HUES64 (cell line): ENCODE measurements at regions not wholly inside any gene's neighbourhood (a gene's known extent, or its start where the extent isn't known, plus 50 kb on each side); places are given as distances from the start of the nearest gene placed in this dataset.

Experiments
- H3K27ac ChIP-seq: 2 replicates; pipeline ENCODE4 v1.7.0; 2013; ENCODE audit warnings: low read depth, low read length, inconsistent platforms
- H3K27me3 ChIP-seq: 2 replicates; pipeline ENCODE4 v1.6.1; 2013; ENCODE audit warnings: mild to moderate bottlenecking, low read length; ENCODE audit not compliant: insufficient read depth
- H3K36me3 ChIP-seq: 2 replicates; pipeline ENCODE4 v1.6.1; 2013; ENCODE audit warnings: mild to moderate bottlenecking, low read length; ENCODE audit not compliant: insufficient read depth
- H3K4me1 ChIP-seq: 2 replicates; pipeline ENCODE4 v1.6.1; 2013; ENCODE audit warnings: mild to moderate bottlenecking, low read length, moderate library complexity; ENCODE audit not compliant: insufficient read depth
- H3K4me3 ChIP-seq: 2 replicates; pipeline ENCODE4 v1.5.1; 2013; ENCODE audit warnings: mild to moderate bottlenecking, low read length, moderate library complexity
- H3K9ac ChIP-seq: 2 replicates; pipeline ENCODE4 v1.6.1; 2013; ENCODE audit warnings: mild to moderate bottlenecking, low read depth, low read length
- H3K9me3 ChIP-seq: 2 replicates; pipeline ENCODE4 v1.6.1; 2013; ENCODE audit warnings: low read depth, low read length; ENCODE audit not compliant: insufficient read depth
- WGBS: fragments of 150-250, 120-280 bp; methylation state at CpG from one replicate; pipeline ENCODE4 v1.1.7; 2013; ENCODE audit warnings: missing lambda C conversion rate; 5-methylcytosine and 5-hydroxymethylcytosine counted together

DNA sequence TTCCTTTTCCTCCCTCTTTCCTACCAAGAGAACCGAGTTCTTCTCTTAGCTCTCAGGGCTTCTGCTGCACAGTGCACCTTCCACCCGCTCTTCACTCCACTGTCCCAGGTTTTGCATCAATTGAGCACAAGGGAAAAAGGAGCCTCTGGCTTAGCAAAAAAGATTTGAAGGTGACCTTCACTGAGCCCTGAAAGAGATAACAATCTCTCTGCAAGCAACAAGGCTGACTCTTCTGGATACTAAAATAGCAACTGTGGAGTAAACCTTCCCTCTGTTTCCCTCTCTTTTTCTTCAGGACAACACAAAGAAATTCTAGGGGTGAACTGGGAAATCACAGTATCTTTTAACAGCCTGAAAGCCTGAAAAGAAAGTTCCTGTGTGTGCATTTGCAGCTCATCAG, 354.7 kb upstream of the PODXL start:
- H3K4me1 ChIP-seq: no peaks in the 10 kb centered on the region
- H3K4me3 ChIP-seq: no peak overlapping the region
- H3K9ac ChIP-seq: no peak overlapping the region
- H3K27ac ChIP-seq: no peak overlapping the region
- peaks cover 62% of the 10 kb centered on the region for H3K27me3 ChIP-seq
- WGBS: 93% methylated on average over 2 of the region's 2 CpGs
- H3K36me3 ChIP-seq: no peaks in the 10 kb centered on the region
- peaks cover 4% of the 10 kb centered on the region; the same call in 1 of the 2 replicates for H3K9me3 ChIP-seq

DNA sequence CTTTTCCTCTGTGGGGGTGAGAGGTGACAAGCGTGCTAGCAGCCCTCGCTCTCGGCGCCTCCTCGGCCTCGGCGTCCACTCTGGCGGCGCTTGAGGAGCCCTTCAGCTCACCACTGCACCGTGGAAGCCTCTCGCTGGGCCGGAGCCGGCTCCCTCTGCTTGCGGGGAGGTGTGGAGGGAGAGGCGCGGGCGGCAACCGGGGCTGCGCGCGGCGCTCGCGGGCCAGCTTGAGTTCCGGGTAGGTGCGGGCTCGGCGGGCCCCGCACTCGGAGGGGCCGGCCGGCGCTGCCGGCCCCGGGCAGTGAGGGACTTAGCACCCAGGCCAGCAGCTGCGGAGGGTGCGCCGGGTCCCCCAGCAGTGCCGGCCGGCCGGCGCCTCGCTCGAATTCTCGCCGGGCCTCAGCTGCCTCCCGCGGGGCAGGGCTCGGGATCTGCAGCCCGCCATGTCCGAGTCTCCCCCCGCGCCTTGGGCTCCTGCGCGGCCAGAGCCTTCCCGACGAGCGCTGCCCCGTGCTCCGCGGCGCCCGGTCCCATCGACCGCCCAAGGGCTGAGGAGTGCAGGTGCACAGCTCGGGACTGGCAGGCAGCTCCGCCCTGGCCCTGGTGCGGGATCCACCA, 352.8 kb upstream of the PODXL start:
- Histone ChIP-seq H3K4me1 (no peaks in the 10 kb centered on the region), H3K27ac (no peak overlapping the region), H3K36me3 (no peaks in the 10 kb centered on the region), H3K27me3 (peaks cover 65% of the 10 kb centered on the region), H3K4me3 (peak overlapping the region; percentile 46), H3K9me3 (peaks cover 4% of the 10 kb centered on the region; the same call in 1 of the 2 replicates), H3K9ac (peak overlapping the region; percentile 37; the same call in 1 of the 2 replicates)
- WGBS: 47% methylated on average over 68 of the region's 68 CpGs

DNA sequence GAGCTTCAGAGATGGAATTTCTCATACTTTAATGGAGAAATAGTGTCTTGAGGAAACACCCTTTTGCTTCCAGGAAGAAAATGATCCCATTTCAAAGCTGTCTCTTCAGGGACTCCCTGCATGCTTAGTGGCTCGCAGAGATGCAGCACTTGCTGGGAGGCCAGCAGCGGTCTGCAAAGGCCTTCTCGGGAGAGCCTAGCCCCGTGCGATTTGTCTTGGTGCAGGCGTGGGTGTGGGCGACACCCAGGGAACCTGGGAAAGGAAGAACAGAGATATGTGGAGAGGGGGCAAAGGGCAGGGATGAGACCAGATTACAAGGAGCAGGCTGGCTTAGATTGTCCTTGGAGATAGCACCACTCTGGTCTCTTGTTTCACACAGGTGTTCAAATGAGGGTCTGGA, 352.3 kb upstream of the PODXL start:
- peaks cover 4% of the 10 kb centered on the region; the same call in 1 of the 2 replicates for H3K9me3 ChIP-seq
- H3K9ac ChIP-seq: no peak overlapping the region
- H3K36me3 ChIP-seq: no peaks in the 10 kb centered on the region
- no peaks in the 10 kb centered on the region for H3K4me1 ChIP-seq
- WGBS: 83% methylated on average over 7 of the region's 7 CpGs
- peak overlapping the region; percentile 46; the same call in 1 of the 2 replicates for H3K4me3 ChIP-seq
- H3K27ac ChIP-seq: no peak overlapping the region
- peaks cover 65% of the 10 kb centered on the region for H3K27me3 ChIP-seq

DNA sequence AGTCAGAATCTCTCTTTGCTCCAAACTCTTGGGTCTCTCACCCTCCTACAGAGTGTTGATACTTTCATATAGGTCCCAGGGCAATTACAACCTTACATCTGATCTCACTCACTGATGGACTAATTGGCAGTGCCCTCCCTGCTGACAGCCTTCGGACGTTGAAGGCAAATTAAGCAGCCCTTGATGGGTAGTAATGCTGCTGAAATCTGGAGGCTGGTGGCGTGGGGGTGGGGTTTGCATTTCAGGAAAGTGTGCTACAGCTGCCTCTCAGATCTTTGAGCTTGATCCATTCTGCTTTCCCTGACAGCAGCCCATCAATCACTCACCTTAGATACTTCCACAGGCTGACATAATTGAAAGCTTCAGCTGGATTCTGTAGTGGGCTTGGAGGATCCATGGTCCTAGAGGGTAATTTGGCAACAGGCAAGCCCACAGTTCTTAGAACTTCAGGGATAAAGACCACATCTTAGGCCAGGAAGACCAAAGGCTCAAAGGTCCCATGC, 349.1 kb upstream of the PODXL start:
- no peaks in the 10 kb centered on the region for H3K36me3 ChIP-seq

DNA sequence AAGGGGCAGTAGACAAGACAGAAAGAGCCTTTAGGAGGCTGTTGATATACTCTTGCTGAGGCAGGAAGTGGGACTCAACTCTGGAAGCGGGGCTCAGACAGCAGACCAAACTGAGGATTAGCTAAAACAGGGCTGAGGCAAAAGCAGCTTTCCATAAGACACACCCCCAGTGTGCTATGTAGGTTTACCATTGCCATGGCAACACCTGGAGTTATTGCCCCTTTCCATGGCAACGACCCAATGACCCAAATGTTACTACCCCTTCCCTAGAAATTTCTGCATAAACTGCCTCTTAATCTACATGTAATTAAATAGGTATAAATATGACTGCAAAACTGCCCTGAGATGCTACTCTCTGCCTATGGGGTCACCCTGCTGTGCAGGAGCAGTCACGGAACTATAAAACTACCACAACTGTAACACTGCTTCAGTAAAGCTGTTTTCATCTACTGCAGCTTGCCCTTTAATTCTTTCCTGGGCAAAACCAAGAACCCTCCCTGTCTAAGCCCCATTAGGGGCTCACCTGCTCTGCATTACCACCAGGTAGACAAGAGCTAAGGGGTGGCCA, 348.4 kb upstream of the PODXL start:
- no peak overlapping the region for H3K4me3 ChIP-seq
- WGBS: 58% methylated on average over 3 of the region's 3 CpGs
- no peaks in the 10 kb centered on the region for H3K4me1 ChIP-seq
- peaks cover 42% of the 10 kb centered on the region for H3K27me3 ChIP-seq
- H3K9me3 ChIP-seq: peaks cover 4% of the 10 kb centered on the region; the same call in 1 of the 2 replicates
- no peak overlapping the region for H3K27ac ChIP-seq
- no peak overlapping the region for H3K9ac ChIP-seq
- no peaks in the 10 kb centered on the region for H3K36me3 ChIP-seq

More for the DNA sequence above, 349.1 kb upstream of the PODXL start:
- no peak overlapping the region for H3K27ac ChIP-seq
- no peaks in the 10 kb centered on the region for H3K4me1 ChIP-seq
- no peak overlapping the region for H3K4me3 ChIP-seq
- H3K27me3 ChIP-seq: peaks cover 47% of the 10 kb centered on the region
- no peak overlapping the region for H3K9ac ChIP-seq
- 62% methylated on average over 3 of the region's 3 CpGs for WGBS
- peaks cover 9% of the 10 kb centered on the region; the same call in 1 of the 2 replicates for H3K9me3 ChIP-seq

DNA sequence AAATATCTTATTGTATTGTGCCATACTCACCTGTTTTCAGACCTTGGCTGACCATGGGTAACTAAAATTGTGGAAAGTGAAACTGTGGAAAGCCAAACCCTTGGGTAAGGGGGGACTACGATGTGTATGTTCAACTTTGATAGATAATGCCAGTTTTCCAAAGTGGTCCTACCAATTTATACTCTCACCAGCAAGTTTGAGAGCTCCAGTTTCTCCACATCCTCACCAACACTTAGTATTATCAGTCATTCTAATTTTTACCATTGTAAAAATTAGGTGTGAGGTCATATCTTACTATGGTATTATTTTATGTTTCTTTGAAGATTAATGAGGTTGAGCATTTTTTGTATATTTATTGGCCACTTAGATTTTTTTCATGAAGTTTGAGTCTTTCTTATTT, 346.9 kb upstream of the PODXL start:
- Histone ChIP-seq H3K4me3 (no peak overlapping the region), H3K4me1 (no peaks in the 10 kb centered on the region), H3K9ac (no peak overlapping the region), H3K36me3 (no peaks in the 10 kb centered on the region), H3K9me3 (peaks cover 4% of the 10 kb centered on the region; the same call in 1 of the 2 replicates), H3K27me3 (peaks cover 42% of the 10 kb centered on the region), H3K27ac (no peak overlapping the region)
- 100% methylated on average over 1 of the region's 1 CpG for WGBS

DNA sequence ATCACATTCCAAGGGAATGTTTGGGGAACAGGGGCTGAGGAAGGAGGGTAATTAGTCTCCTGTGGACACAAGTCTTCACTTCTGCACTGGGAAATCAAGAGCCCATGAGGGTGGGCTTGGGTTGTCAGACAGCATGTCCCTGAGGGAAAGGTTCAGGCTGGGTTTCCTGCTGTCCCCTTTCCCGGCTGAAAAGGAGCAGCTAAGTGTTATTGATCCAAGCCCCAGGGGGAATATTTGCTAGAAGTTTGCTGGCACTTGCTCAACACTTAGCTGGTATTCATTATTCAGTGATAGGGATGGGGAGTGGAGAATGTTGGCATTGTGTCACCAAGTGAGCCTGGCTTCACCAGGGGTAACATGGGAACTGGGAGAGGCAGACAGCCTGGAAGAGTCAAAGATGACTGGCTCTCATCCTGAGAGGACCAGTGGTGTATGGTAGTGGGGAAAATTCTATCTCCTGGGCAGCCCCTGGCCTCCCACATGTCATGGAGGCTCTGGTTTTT, 344.4 kb upstream of the PODXL start:
- no peak overlapping the region for H3K4me3 ChIP-seq
- WGBS: 73% methylated on average over 1 of the region's 1 CpG
- H3K27ac ChIP-seq: no peak overlapping the region
- no peak overlapping the region for H3K9ac ChIP-seq
- peaks cover 24% of the 10 kb centered on the region for H3K4me1 ChIP-seq
- peaks cover 26% of the 10 kb centered on the region for H3K27me3 ChIP-seq
- H3K9me3 ChIP-seq: peaks cover 4% of the 10 kb centered on the region; the same call in 1 of the 2 replicates
- H3K36me3 ChIP-seq: no peaks in the 10 kb centered on the region

DNA sequence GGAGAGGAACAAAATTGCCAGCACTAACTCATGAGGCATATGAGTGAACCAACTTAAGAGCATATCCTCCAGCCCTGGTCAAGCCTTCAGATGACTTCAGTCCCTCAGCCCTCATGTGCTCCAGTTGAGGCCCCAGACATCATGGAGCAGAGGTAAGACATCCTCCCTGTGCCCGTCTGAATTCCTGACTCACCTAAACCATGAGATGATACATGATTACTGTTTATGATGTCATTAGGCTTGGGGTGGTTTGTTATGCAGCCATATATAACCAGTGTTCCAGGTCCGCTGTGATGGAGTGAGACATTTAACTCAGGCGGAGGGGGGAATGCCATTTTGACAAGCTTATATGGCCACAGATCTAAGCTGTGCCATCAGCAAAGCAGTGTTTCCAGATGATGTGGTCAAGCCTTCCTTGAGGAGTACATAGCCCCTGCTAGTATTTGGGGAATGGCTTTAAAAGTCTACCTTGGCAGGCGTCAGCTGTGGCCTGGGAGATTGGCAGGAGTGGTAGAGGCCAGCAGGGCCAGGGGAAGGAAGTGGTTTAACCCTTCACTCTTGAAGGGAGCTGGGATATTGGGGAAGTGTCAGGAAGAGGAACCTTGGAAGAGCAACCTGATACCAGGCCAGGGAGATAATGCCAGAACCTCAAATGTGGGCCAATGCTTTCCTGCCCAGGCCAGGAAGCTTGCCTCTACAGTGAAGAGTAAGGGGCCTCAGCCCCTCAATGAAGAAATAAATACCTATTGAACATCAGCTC, 343.0 kb upstream of the PODXL start:
- H3K9me3 ChIP-seq: peaks cover 4% of the 10 kb centered on the region; the same call in 1 of the 2 replicates
- no peaks in the 10 kb centered on the region for H3K36me3 ChIP-seq
- H3K27ac ChIP-seq: no peak overlapping the region
- H3K4me1 ChIP-seq: peaks cover 36% of the 10 kb centered on the region
- peaks cover 36% of the 10 kb centered on the region for H3K27me3 ChIP-seq
- WGBS: 95% methylated on average over 4 of the region's 4 CpGs
- H3K9ac ChIP-seq: no peak overlapping the region
- H3K4me3 ChIP-seq: no peak overlapping the region

DNA sequence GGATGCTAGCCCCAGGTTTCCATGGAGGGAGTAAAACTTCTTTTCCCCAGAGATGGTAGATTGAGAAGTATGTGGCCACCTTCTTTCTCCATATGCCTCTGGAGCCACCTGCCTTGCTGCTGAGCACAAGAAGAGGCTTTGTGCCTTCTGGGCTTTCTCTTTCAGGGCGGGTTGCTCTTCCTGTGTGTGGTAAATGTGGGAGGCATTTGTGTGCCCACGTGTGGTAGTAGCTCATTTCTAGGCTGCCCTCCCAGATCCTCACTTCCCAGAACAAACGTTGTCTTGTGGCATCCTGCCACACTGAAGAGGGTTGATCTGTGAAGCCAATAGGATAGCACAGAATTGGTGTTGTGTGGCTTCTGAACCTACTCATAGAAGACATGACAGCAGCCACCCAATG, 342.0 kb upstream of the PODXL start:
- no peaks in the 10 kb centered on the region for H3K36me3 ChIP-seq
- peaks cover 46% of the 10 kb centered on the region for H3K27me3 ChIP-seq
- no peak overlapping the region for H3K27ac ChIP-seq
- WGBS: 75% methylated on average over 3 of the region's 3 CpGs
- H3K9ac ChIP-seq: no peak overlapping the region
- peaks cover 3% of the 10 kb centered on the region; the same call in 1 of the 2 replicates for H3K9me3 ChIP-seq
- no peak overlapping the region for H3K4me3 ChIP-seq
- H3K4me1 ChIP-seq: peaks cover 36% of the 10 kb centered on the region

DNA sequence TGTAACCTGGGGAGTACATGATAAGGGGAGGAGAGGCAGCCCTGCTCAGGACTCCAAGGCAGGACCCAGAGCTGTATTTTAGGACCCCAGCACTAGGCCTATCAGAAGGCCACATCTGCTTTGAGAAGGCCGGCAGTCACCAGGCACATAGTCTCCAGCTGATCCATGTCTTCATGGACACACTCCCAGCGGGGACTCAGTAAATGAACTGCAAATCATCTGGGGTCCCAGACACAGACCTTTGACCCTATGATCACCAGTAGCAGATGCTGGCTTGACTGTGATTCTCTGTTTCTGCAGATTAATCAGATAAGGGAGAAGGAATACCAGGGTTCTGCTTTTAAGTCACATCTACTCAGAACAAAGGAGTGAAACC, 341.4 kb upstream of the PODXL start:
- H3K36me3 ChIP-seq: no peaks in the 10 kb centered on the region
- no peak overlapping the region for H3K27ac ChIP-seq
- WGBS: 80% methylated on average over 2 of the region's 2 CpGs
- peaks cover 53% of the 10 kb centered on the region for H3K27me3 ChIP-seq
- peaks cover 36% of the 10 kb centered on the region for H3K4me1 ChIP-seq
- H3K4me3 ChIP-seq: no peak overlapping the region
- H3K9ac ChIP-seq: no peak overlapping the region
- H3K9me3 ChIP-seq: no peaks in the 10 kb centered on the region
